Stimulated activated CD8-positive, alpha-beta memory T cell treated with anti-CD3 and anti-CD28 coated beads, Interleukin-7, amount 100 ng/mL, for 24 hours (primary cell): ENCODE measurements at regions not wholly inside any gene's neighbourhood (a gene's known extent, or its start where the extent isn't known, plus 50 kb on each side); places are given as distances from the start of the nearest gene placed in this dataset.

Experiments
- DNase-seq: peaks from one replicate; pipeline ENCODE4 v3.0.0-alpha.2; 2020; ENCODE audit warnings: low read depth

DNA sequence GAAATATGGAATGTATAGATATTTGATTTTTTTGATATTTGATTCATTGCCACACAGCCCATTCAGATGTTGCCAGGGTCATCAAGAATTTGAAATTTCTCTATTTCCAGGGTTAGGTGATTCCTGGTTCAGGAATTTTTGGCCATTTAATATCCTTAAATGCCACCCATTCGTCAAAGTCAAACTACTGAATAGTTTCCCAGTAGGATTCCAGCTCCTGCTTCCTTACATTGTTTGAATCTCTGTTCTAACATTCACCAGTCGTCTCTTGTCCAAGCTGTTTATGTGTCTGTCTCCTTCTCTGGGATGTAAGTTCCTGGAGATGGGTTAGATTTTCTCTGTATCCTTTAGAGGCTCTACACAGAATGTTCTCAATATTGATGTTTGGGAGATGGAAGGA is 124.9 kb upstream of the TLE3 start:
- DNase-seq = no peak

DNA sequence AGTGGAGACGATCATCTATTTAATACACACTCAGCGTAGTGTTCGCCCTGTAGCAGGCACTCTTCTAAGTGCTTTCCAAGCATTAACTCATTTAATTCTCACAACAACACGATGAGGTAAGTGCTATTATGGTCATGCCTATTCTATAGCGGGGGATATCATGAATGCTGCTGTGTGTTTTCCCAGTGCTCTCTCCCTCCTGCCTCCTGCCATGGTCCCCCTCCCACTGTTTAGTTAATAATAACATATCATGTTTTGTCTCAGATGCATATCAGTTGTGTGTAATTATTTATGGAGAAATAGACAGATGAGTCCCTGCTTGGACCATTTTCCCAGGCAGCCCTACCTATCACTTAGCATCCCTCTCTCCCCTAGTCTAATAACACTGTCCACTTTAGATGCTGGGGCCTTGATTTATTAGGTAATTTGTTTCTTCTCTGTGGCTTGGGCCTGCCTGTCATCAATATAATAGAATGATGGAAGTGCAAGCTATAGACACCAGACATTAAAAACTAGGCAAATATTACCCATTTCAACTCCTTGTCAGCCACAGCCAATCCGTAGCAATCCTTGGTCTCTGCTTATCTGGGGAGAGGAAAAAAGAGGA is 122.9 kb upstream of the TLE3 start:
- DNase-seq = no peak

DNA sequence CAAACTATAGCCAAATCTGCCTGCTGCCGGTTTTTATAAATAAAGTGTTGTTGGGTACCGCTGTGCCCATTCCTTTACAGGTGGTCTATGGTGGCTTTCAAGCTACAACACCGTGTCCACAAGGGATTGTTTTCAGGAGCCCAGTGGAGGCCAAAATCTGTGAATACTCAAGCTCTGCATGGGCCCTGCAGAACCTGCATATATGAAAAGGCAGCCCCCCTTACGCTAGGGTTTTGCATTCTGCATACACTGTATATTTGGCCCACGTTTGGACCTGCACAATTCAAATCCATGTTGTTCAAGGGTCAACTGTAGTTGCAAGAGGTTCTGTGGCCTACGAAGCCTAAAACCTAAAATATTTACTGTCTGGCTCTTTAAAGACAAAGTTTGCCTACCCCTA is 122.2 kb upstream of the TLE3 start:
- no peak for DNase-seq

DNA sequence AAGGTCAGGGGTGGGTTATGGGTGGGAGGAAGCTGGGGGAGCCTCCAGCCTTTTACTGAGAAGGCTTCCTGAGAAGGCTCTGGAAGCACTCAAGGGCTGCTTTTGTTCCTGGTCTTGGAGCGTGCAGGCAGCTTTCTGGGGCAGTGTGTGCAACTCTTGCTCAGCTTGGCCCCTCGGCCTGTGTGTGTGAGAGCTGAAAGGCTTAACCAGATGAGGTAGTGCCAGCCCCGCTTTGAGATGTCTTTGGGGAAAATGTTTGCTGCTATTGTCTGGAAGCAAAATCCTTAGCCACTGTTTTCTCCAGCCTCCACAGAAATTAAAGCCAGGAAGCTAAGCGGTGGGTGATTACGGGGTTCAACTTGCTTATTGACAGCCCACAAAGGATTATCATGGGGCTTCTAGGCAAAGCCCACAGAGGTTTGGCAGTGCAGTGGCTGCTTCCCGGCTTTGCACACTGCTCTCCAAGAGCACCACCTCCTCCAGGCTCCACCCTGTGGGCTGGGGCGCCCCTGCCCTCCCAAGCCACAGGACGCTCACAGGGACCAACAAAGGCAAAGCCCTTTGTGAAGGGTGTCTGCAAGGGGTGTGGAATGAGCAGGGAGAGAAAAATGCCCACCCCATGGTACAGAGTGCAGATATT is 121.7 kb upstream of the TLE3 start:
- DNase-seq = no peak

DNA sequence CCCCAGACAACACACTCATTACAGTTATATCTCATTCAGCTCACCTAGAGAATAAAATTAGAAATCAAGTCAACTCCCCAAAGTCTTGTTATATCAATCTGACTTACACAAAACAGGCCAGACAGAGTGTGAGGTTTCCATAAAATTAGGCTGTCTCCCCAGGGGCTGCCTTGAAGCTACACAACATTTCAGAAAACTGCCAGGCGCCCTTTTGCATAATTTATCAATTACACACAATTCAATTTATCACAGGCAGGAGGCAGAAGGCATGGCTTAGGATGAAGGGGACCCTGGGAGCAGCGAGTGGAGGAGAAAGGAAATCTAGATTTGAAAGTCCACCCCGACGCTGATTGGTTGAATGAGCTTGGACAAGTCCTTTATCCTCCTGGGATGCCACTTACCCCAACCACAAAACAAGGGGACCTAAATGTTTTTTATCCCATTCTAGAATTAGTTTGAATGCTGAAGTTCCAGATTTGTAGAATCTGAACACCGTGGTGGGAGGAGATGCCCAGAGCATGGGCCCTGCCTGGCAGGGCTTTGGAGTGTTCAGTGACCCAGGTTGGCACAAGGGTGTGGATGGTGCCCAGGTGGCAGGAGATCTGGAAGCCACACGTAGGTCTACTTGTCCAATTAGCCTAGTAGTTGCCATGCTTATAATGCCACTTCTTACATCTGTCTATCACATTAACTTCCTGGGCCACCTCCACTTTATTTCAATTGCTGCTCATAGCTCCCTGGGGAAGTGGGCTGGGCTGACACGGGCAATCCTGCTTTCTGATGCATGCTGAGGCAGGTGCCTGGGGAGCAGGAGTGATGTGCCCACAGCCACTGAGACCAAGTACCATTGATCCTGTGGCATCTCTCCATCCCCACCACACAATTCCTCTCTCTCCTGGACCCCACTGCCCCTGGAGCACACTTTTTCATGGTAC is 119.8 kb upstream of the TLE3 start:
- no peak for DNase-seq

DNA sequence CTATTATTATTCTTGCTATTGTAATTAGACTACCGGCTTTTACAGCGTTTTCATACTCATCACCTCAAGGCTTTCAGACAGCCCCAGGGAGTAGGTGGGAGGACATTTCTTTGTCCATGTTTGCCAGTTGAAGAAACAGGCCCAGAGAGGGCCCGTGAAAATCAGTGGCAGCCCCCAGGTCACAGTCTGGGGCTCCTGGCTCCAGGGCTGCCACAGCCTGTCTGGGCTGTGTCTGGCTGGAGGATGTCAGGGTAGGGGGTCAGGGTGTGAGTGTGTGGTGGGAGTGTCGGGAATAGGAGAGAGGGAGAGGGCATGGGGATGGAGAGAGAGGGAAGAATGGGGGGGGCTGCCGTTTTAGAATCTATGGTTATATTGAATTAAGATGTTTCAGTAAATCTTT is 118.2 kb upstream of the TLE3 start:
- DNase-seq = no peak

DNA sequence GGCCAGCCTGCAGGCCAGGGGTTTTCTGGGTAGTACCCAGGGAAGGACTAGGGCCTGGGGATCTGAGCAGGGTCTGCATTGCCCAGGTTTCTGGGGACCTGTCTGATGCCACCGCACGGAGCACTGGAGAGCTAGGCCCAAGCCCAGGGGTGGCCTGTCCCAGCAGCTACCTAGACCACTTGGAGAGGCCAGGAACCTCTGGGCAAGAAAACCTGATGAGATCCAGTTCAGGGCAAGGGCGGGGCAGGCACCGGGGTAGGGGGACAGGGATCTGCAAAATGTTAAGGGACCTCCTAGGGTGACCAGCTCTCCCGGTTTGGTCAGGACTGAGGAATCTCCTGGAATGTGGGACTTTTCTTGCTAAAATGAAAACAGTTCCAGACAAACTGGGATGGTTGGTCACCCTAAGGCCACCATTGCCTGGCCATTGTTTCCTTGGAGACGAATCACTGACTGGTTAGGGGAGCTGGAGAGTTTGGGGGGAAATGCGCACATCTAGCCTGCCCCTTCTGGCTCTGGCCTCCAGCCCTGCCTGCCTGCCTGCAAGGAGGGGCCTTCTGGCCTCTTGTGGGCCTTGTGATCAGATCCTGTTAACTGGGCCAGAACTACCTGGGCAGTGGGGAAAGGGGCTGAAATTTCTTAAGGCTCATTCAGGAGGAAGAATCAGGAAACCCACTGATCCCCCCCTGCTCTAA is 117.4 kb upstream of the TLE3 start:
- no peak for DNase-seq

DNA sequence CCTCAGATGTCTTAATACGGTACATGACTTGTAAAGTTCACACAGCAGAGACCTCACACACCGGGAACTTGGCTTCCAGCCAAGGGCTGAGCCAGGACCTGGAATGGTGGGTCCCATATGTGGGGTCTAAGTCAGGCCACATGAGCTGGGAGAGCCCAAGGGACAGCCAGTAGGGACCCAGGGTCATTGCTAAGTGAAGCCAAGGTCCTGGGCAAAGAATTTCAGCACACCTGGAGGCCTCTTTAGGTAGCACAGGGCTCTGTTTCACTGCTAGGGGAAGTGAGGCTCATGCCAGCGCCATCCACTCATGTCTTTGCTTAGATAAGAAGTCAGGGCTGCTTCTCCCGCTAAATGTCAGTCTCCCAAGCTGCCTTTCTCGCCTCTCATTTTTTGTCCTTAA is 116.6 kb upstream of the TLE3 start:
- no peak for DNase-seq

DNA sequence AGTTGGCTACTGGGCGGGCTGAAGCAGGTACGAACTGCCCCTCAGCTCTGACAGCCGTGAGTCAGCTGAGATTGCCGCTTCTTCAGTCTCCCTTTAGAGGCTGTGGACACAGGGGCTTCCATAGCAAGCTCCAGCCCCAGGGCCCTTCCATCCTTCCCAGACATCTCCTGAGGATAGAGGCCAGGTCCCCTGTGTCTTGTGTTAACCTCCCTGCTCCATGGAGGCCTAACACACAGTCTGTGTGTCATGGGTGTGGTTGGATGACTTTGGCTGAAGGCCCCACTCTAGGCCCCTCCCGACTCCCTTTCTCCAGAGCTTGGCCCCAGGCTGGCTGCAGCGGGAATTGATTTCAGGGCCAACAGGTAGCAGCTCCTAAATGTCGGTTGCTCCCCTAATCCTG is 116.1 kb upstream of the TLE3 start:
- no peak for DNase-seq

DNA sequence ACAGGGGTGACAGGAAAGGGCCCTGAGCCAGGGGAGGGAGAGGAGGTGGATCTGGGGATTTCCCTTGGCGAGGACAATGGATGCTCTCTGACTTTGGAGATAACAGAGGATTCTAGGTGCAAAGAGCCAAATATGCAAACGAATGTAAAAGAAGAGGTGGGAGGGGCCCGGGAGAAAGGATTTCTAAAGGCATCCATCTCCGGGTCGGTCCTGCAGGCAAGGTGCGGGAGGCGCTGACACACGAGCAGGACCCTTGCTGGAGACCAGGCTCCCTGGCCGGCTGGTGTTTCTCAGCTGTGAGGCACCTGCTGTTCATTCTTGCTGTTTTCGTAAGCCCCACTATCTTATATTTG is 115.2 kb upstream of the TLE3 start:
- DNase-seq = no peak

DNA sequence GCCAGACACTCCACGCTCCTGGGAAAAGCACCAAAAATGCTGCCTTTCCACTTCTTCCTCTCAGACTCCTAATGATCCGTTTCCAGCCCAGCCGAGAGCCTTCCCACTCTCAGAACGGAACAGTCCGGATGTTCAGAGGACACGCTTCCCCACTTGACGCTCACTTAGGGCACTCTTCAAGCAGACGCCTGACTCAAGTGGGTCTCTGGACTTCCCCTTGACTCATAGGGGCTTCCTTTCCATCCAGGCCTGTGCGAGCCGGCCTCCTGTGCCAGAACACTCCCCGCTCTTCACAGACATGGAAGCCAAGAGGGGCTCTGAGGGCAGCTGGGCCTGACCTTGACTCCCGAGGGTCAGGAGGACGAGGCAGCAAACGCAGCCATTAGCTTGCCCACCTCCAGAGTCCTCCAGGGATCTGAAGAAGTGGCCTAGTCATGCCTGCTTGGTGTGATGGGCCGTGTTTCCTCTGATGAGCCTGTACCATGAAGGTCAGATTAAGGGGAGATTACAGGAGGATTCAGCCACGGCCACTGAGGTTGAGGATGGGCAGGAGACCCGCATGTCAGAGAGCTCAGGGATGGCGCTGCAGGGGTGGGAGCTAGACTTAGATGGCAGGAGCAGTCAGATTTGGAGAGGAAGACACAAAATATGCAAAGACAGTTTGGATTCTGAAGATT is 114.7 kb upstream of the TLE3 start:
- DNase-seq = no peak

DNA sequence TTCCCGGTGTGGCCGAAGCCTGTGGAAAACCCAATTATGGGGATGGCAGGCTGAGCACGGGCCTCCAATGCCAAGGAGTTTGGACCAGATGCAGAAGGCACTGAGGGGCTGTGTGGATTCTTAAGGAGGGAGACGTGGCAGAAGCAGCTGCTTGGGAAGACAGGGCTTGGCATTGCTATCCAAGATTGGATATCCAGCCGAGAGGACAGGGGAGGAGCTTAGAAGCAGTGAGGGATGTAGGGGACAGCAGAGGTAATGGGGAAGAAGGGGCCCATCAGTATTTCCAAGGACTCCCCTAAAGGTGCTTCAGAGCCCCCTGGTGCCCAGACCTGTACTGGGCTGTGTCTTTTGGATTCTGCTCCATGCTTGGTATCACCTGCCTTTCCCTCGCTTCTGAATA is 112.8 kb upstream of the TLE3 start:
- DNase-seq = no peak

DNA sequence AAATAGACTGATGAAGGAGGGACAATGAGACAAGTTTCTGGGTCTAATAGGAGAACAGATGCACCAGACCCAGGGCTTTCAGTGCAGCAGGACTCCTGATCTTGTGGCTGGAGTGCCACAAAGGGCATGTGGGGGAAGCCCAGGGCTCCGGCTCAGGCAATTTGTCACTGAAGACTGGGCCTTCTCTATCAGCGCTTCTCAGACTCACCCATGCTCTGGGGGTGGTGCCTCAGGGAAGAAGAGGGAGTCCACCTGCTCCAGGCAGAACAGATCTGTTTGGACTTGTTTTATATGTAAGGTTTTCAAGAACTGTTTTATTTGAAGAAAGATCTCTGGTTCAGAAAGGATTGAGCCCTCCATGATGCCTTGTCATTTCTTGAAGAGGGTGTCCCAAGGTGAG is 112.4 kb upstream of the TLE3 start:
- DNase-seq = no peak

DNA sequence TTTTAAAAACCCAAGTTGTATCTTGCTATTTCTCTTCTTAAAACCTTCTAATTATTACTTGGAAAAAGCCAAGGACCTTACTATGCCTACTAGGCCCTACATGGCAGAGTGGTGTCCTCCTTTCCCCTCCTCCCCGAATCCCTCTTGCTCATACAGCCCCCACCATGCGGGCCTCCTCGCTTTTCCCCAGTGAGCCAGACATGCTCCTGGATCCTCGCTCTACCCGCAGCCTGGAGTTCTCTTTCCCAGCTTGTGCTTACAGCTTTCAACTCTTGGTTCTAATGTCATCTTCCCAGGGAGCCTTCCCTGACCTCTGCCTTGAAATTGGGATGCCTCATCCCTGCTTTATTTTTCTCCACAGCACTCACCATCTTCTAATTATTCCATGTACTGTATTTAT is 111.8 kb upstream of the TLE3 start:
- no peak for DNase-seq

DNA sequence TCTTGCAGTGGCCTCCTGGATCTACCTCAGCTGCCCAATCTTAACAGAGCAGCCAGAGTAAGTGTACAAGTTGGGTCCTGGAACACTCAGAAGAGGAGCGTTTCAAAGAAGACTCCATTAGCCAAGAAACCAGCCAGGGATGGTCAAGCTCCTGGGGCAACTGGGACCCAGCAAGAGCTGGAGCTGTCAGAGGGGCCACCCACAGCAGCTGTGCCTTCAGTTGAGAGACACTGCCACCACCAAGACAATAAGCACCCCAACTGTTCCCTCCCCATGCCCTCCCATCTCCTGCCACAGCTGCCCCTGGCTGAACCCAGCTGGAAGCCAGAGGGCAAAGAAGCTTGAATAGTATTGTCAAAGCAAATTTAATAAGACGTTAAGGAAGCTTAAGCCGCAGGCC is 110.6 kb upstream of the TLE3 start:
- DNase-seq = no peak

DNA sequence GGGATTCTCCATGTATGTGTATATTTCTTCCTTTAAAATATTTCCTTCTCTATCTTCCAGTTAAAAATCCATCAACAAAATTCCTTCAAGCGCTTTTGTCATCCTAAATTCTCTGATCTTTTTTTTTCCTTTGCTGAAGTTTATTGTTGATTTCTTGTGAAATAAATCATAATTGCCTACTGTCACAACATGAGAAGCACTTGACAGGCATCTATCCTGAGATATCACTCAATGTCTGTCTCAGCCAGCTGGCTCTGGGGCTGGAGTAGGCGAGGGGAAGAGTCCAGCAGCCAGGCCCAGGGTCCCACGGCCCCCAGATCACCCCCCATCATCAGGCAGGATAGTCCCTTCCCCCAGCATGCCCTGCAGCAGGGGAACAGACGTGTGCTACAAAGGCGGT is 109.0 kb upstream of the TLE3 start:
- no peak for DNase-seq

DNA sequence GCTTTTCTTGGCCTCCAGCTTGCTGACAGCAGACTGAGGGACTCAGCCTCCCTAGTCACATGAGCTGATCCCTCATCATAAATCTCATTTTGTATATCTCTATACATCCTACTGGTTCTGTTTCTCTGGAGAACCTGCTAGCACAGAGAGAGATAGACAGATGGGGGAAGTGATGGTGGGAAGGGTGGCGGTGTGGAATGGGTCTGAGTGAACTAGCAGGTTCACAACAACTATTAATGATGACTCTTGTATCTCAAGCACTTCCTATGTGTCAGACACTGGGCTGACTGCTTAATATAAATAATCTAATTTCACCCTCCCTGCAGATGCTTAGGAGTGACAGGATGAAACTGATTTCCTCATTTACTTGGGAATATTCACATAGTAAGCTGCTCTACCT is 106.9 kb upstream of the TLE3 start:
- DNase-seq = no peak

DNA sequence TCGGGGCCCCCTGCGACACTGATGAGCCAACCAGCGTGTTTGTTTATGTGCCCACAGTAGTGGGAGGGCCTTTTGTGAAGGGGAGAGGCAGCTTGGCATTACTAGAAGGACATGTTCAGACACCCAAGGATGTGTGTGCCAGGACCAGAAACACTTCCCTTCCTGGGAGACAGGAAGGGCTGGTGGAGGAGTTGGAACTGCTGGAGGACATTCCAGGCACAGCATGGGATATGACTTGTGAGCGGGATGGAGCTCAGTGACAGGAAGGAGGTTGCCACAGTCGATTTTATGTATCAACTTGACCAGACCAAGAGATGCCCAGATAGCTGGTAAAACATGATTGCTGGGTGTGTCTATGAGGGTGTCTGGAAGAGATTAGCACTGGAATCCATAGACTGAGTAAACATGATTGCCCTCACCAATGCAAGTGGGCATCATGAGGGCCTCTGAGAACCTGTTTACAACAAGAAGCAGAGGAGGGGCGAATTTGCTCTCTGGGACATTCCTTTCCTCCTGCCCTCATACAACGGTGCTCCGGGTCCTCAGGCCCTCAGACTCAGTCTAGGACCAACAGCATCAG is 106.4 kb upstream of the TLE3 start:
- DNase-seq = no peak

DNA sequence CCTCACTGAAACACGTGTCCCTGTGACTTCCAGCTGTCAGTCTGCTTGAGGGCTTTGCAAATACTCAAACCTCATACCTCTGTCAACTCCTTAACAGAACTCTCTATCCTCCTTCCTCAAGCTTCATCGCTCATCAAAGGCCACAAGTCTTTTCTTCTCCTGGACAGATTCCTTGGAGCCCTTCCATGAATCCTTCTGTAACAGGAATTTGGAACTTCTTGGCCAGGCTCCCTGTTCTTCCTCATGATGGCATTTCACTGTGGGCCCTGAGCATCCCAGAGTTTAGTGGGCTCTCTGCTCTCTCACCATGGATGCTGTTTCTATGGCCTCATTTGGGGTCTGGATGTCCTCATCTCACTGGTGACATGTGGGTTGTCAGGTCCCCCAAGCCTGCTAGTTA is 105.0 kb upstream of the TLE3 start:
- no peak for DNase-seq

DNA sequence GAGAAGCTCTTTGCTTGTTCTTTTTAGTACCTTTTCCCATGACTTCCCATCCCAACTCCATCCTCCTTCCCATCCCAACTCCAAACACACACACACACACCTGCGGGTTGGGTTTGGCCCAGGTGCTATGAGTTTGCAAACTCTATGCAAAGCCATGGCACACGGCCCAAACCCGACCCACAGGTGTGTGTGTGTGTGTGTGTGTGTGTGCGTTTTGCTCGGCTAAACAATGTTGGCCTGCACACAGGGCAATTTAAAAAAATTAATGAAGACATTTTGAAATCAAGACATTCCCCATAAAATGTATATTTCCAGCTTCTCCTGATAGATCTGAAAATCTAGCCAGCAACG is 103.7 kb upstream of the TLE3 start:
- DNase-seq = no peak

DNA sequence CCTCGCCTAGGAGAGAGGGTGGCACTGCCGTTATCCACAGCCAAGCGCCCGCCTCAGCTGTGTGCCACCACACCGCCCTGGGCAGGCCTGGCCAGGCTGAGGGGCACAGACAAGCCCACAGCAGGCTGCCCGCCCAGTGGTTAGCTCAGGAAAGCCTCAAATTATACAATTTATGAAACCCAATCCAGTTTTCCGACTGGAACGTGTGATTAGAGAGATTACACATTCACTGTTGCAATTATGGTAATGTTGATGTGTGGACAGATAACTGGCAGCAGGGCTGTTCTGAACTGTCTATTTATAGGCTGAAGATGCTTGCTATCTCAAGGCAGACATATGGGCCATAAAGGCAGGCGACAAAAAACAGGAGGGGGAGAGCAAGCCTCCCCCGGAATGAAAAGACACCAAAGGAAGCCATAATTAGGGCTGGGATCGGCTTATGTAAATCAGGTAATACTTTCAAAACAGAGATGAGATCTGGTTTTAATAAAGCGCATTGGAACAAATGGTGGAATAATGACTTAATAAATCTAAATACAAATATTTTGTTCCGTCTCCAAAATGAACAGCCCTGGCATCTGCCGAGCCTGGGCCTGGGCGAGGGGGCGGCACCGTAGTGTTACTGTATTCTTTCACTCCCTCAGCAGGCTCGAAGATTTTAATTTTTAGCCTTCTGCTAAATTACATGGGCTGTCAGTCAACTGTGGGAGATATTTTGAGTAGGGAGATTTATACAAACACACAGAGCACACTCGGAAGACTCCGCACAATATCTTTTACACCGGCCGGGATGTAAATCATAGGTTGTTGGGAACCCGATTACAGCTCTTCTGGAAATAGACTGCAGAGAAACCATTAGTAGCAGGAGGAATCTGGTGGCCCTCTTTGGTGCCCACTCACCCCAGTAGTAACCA is 103.1 kb upstream of the TLE3 start:
- no peak for DNase-seq
